Ovary (tissue), 3 donors: ENCODE measurements at regions not wholly inside any gene's neighbourhood (a gene's known extent, or its start where the extent isn't known, plus 50 kb on each side); places are given as distances from the start of the nearest gene placed in this dataset.
"Not testable (repeated sequence)": the region's sequence is repeated elsewhere in the genome, so short reads cannot be mapped to it uniquely, and the experiment has no call there.

Source experiments
- CTCF ChIP-seq, 3 donors: fragments of 450-650 bp in 2 of 3; fragments of 200-600 bp in 1 of 3; IDR thresholded peaks; one replicate each; pipeline versions ENCODE4 v1.5.1 to v1.8.0; 2016 to 2022; ENCODE audit warnings: antibody characterized with exemption in 3 of 3, mild to moderate bottlenecking in 1 of 3
- EP300 ChIP-seq: sonication (generic); formaldehyde crosslinking; IDR thresholded peaks from one replicate; pipeline ENCODE4 v1.6.1; 2017; ENCODE audit warnings: antibody characterized with exemption
- POLR2A ChIP-seq: fragments of 450-650 bp; IDR thresholded peaks from one replicate; pipeline ENCODE4 v1.6.1; 2017; ENCODE audit warnings: antibody characterized with exemption, mild to moderate bottlenecking, moderate library complexity
- donor health status: DM: no; HTN: no; CAD: no.

- TF ChIP-seq CTCF (IDR thresholded peaks at IDR 0.05); POLR2A; EP300: not testable (repeated sequence)
Observed at GRCh38 chr18:29715960-29716359, 1326.6 kb downstream of the DSC3 start.
